ENCODE measurements at regions not wholly inside any gene's neighbourhood (a gene's known extent, or its start where the extent isn't known, plus 50 kb on each side); places are given as distances from the start of the nearest gene placed in this dataset.
"Not testable (repeated sequence)": the region's sequence is repeated elsewhere in the genome, so short reads cannot be mapped to it uniquely, and the experiment has no call there.

DNA sequence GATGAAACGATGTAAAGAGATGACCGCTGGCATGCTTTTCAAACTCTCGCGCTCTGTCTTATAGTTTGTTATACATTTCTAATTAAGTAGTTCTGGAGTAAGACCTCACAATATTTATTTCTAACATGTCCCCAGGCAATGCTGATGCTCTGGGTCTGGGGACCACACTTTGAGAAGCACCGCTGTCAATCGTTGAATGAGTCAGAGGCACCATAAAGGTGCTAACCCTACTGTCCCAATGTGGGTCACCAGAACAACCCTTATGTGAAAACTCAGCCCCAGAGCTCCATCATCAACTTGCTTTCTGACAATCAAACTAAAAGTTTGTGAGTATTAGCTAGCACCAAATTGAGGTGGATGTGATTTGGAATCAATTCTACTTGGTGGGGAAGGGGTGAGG, 284.1 kb upstream of the PRKCQ start:
- no peak for DNase-seq

DNA sequence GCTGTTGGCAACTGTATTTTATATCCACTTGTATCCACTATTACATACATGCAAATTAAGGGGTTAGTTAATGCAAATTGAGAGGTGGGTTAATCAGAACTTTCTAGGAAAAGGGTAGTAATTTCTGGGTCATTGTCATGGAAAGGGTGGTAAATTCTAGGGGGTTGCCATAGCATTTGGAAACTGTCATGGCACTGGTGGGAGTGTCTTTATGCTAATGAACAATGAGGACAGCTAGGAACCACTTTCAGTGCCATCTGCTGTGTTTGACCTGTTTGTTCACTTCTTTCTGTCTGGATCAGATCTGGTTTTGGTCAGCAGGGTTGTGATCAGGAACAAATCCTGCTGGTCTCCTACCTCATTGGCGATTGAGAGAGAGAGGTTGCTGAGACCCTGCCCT, 283.3 kb upstream of the PRKCQ start:
- DNase-seq = no peak

DNA sequence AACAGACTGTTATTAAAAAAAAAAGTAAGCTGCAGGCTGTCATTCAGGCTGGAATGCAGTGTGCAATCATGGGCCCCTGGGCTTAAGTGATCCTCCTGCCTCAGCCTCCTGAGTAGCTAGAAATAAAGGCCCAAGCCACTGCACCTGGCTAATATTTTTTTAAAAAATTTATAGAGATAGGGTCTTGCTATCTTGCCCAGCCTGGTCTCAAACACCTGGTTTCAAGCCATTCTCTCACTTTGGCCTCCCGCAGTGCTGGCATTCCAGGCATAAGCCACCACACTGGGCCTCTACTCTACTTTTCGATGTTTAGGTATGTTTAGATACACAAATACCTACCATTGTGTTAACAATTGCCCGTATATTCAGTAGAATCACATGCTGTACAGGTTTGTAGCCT, 270.4 kb upstream of the PRKCQ start:
- no peak for DNase-seq

DNA sequence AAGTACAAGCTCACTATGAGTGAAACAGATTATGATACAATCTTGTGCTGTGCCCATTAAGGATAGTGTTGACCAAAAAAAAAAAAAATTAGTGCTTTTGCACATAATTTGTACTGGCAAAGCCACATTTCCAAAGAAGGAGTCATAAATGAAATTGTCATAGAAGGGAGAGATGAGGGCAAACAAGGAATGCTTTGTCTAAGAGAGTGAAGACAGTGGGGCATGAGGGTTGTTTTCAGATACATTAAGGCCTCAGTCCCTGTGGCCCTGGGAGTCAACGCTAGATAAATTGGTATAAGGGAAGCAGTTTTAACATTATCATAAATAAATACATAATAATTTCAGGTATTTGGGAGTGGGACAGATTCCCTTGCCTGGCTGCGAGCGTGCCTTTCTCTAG, 267.5 kb upstream of the PRKCQ start:
- no peak for DNase-seq

DNA sequence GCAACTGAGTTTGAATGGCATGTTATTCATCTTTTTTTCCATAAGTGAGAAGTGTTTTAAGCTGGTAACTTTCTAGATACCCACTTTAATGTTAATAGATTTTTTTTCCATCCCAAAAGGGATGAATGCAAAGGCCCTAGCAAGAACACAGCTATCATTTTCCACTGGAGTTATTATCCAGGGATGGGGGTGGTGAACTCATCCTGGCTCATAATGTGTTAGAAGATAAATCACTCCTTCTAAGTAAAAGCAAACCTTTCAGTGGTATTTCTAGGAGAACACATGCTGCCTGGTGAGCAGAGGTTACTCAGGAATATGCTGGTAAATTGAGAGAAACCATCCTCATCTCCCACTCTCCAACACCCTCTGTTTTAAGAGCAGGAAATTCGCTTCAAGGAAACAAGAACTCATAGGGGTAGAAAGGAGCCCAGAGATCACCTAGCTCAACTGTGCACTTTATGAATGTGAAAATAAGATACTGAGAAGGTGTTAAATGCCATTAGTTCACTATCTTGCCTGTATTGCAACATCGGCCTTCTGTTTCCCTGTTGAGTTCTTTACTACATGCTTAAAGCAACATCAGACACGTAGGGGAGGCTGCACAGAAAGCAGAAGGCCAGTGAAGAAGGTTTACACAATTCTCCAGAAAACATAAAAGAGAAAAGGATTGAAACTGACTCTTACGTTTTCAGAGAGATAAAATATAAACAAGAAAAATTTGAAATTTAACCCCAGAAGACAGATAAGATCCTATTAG, 264.0 kb upstream of the PRKCQ start:
- DNase-seq = no peak

DNA sequence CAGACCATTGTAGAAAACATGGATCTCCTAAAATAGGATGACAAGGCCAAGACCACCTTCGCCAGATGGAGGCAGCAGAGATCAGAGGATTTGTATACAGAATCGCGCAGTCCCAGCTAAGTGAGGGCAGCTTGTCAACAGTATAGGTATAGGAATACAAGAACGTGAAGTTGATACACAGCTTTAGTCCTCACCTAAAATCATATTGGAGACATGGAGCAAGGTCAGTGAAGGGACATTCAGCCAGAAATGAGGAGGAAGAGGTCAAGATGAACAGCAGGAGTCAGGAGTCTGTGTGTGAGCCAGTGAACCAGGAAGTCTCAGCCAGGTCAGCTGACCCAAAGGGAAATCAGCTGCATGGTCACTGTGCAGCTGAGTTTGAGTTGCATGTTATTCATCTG, 263.4 kb upstream of the PRKCQ start:
- no peak for DNase-seq

DNA sequence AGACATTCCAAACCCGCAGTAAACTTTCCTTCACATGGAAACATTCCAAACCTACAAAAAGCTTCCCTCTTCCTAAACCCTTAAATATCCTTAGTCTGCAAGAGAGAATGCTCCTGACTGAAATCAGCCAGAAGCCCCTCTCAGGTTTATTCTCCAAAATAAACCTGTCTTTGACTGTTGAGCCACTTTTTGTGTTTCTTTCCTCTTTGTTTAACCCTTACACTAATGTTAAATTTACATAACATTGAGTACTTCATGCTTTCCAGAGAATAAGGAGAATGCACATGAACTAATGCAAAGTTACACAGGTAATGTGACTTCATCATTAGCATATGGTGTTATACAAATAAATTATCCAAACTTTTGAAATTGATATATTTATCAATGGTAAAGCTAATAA, 262.6 kb upstream of the PRKCQ start:
- no peak for DNase-seq

DNA sequence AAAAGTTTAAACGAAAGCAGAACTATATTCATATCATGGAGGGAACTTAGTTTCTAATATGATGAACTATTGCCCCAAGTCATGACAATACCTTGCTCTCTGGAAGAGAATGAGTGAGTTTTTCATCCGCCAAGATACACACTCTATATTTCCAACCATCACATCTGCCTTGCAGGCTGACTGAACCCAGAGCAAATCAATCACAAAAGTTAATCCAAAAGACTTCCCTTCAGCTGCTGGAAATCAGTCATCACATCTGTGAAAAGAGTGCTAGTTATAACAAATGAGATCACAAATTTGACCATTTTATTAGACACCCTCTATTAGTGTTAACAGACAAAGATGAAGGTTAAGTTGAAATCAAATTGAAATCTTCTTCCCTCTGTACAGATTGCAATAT, 261.7 kb upstream of the PRKCQ start:
- no peak for DNase-seq

DNA sequence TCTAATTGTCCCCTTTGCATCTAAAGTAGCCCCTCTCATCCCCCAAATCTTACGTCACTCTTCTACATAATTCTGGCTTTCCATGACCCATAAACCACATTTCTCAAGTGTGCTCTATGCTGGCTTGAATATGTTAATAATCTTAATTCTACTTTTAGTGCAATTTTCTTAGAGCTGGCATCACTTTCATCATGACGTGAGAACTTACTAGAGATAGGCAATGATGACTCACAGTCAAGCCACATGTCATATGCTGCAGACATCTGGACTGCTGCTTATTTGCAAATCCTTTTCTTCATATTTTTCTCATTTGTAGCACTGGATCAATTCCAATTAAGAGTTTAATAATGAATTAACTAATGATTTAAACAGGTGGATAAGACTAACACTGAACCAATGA, 260.7 kb upstream of the PRKCQ start:
- DNase-seq = no peak

DNA sequence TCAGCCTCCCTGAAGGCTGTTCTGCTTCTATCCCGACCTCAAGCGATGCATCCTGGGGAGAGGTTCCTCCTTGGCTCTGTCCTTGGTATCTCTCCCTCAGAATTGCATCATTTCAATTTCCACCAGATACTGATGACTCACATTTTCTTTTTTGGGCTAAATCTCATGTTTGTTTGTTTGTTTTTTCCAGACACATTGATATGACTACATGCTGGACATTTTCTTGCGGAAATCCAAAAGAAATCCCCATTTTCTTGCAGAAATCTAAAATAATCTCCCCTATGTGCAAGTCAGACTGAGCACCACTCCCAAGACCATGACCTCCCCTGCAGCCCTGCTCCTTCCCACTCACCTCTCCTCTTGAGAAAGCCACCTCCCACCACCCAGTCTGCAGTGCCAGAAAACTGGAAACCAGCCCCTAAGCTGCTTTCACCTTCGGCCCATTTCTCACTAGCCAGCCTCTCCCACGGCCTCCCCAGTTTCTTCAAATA, 260.2 kb upstream of the PRKCQ start:
- no peak for DNase-seq

DNA sequence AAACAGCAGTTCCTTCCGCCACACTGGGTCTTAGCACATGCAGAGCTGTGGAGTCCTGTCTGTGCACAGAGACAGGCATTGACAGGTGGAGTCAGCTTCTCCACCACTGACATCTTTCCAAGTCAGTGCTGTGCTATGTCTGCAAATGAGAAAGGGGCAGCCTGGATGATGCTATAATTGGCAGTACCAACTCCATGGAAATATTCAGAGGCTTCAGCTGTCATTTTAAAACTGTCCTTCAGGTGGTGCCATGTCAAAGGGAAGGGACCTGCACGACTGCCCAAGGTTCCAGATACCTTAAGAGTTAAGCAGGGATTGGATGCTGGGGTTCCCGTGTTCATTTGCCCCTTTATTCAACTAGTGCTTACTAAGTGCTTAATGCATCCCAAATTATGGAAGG, 258.0 kb upstream of the PRKCQ start:
- peak; percentile 11 for DNase-seq

DNA sequence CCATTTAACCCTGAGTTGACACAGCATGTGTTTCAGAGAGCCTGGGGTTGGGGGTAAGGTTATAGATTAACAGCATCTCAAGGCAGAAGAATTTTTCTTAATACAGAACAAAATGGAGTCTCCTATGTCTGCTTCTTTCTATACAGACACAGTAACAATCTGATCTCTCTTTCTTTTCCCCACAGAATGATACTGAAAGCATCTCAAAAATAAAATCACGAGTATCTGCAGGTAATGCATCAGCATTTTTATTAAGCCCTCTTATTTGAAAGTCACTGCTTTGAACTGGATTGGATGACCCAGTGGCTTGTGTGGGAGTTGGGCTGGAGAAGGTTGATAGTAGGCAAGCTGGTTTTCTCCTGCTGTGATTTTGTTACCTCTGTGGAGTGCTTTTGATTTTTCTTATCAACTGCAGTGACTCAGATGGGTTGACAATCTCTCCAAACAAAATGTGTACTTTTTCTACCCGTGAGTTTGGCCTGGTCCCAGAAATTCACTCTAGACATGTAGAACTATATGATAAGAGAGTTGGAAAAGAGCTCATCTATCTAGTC, 253.5 kb upstream of the PRKCQ start:
- no peak for DNase-seq

DNA sequence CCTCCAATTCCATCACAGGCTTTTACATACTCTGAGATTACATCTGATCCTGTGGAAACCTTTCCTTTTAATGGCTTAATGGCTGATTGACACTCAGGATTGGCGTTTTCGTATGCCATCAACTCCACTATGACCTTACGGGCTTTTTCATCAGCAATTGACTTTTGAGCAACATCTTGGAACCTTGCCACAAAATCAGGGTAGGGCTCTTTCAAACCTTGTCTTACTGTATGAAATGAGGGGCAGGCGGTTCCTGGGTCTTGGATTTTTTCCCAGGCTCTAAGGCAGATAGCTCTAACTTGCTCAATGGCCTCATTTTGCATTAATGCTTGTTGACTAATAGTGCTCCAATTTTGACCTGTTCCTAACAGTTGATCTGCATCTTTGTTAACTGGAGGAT, 250.9 kb upstream of the PRKCQ start:
- not testable (repeated sequence) for DNase-seq

DNA sequence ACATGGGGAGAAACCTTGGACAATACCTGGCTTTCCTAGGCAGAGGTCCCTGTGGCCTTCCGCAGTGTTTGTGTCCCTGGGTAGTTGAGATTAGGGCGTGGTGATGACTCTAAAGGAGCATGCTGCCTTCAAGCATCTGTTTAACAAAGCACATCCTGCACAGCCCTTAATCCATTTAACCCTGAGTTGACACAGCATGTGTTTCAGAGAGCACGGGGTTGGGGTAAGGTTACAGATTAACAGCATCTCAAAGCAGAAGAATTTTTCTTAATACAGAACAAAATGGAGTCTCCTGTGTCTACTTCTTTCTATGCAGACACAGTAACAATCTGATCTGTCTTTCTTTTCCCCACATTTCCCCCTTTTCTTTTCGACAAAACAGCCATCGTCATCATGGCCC, 244.7 kb upstream of the PRKCQ start:
- not testable (repeated sequence) for DNase-seq

DNA sequence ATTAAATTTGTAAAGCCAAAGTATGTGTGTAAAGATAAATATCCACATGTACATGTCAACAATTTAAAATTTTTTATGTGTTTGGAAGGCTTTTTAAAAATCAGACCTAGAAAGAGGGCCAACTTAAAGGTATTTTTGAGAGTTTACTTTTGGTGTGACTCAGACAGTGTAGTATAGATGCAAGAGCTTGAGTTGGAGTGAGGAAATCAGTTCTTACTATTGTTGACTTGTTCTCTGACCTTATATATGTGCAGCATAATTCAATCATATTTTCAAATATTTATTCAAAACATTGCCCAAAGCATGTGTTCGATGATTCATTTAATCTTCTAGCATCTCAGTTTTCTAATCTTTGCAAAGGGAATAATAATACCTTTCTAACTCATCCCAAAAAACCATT, 243.7 kb upstream of the PRKCQ start:
- DNase-seq = no peak

DNA sequence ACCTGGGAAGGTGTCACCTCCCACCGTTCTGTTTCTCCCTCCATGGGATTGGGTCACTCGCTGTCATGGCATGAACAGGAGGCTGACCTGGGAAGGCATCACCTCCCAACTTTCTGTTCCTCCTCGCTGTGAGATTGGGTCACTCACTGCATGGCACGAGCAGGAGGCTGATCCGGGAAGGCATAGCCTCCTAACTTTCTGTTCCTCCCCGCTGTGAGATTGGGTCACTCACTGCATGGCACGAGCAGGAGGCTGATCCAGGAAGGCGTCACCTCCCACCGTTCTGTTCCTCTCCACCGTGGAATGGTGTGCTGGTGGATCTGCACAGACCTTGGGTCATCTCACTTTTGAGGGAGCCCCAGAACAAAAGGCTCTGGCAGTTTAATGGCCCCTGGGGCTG, 239.2 kb upstream of the PRKCQ start:
- no peak for DNase-seq

DNA sequence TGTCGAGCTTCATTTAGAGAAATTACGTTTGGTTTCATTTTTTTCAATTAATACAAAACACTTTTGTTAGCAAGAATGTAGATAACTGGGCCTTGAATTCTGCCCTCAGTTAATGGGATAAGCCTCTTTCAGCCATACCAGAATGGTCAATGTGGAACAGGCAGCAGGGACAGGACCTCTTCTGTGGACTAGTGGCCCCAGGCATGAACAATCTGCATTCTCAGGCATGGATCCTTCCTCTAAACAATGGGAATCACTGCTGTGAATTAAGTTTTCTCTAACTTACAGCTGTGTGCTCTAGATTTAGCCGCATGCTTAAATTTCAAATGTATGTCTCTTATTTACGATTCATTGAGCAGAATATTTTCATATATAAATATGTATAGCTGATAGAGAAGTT, 237.7 kb upstream of the PRKCQ start:
- no peak for DNase-seq

DNA sequence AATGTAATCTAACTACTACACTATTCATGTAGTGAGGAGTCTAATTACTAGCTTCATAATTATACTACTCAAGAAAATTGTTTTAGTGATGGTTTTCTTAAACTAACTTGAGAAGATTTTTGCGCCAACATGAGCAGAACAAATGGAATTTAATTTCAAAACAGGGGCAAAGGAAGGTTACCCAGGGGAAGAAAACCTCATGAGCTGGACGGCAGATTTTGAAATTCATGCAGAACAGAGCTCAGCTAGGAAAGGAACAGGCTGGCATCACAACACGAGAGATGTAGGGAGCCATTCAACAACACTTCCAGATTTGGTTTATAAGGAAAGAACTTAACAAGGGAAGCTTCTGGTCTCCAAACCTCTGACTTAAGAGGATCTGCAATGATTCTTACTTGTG, 235.3 kb upstream of the PRKCQ start:
- no peak for DNase-seq

DNA sequence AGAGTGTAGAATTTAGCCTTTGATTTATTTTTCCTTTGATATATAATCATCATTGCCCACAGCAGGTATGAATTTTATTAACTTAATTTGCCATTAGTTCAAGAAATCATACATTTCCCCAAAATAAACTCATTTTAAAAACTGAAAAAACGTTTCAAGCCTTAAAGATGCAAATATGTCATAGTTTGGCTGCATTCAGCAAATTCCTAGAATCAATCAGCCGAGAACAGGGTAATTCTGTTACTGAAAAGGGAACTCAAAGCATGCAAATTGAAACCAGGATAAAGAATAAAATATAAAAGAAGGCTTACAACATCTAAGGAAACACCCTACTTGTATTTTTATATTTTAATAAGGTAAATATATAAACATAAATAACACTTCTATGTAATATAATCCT, 233.8 kb upstream of the PRKCQ start:
- no peak for DNase-seq

DNA sequence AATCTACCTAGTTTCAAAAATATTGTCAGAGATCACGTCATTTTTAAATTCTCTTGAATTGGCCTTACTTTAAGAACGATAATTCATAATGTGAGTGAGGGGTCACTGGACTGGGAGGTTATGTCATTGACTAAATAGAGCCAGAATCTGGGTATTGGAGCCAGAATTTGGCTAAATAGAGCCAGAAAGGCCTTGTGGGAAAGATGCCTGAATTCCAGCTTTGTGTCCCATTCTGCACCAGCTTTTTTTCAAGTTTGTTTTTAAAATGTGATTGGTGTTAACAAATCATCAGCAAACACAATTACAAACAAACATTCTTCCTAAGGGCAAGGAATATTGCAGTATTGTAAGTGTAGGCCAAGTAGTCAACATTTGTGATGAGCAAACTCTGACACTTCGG, 233.2 kb upstream of the PRKCQ start:
- no peak for DNase-seq

DNA sequence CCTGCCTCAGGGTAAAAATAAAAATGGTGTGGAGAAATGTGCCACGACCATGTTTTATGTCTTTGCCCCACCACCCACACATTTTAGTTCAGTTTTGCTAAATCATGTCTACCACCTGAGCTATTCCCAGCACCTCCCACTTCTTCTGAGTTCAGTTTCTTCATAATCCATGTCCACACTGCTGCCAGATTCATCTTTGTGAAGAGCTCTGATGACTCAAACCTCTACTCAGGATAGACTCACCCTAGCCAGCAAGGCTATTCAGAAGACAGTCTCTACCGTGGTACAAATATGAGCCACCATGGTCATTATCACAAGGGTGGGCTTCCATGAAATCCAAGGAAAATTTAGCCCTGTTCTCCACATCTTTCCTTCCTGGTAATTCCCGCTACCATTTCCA, 231.1 kb upstream of the PRKCQ start:
- no peak for DNase-seq

DNA sequence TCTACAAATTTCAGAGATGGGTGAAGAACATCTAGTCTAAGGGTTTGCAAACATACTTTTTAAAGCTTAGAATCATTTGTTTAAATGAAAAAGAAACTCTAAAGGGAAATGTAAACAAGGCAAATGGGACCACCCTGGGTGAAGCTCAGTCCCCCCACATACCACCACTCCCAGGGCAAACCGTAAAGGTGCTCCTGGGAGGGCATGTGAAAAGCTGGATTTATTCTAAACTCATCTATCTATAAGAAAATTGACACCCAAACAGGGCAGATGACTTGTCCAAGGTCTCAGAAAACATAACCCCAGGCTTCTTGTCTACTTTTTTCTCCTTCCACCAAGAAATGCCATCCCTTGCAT, 223.3 kb upstream of the PRKCQ start:
- DNase-seq = no peak

DNA sequence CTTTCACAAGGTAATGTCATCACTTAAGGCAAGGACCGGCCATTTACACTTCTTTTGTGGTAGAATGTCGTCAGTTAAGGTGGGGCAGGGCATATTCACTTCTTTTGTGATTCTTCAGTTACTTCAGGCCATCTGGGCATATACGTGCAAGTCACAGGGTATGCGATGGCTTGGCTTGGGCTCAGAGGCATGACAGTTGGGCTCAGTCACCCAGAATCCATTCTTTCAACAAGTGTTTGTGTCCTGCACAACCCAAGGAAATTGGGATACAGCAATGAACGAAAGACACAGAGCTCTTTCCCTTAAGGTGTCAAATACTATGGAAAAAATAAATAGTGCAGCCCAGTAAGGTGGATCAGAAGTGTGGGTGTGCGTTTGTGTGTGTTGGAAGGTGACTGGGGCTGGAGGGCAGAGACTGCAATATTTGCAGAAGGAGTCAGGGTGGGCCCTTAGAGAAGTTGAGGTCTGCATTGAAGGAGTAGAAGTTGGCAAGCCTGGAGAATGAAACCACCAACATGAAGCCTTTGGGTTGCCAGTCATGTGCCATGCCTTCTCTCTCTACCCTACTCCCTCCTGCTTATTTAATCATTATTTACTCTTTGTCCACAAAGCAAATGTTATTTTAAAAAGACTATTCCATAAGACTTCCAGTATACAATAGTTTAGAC, 222.8 kb upstream of the PRKCQ start:
- DNase-seq = no peak

DNA sequence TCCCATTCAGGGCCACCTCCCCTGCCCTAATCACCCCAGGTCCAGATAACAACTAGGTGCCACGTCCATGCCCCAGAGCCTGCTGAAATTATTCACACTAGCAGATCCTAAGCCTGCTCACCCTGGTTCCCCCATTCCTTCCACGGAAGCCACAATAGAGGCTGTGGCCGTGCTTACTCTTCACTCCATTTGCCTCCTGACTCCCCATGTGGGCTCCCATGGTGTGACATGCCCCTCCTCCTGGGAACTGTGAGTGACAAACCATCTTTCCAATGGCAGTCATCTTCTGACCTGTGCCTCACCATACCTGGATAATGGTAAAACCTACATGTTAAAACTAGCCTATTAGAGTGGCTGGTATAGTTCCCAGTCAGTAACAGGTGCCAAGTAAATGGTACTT, 216.2 kb upstream of the PRKCQ start:
- DNase-seq = no peak

DNA sequence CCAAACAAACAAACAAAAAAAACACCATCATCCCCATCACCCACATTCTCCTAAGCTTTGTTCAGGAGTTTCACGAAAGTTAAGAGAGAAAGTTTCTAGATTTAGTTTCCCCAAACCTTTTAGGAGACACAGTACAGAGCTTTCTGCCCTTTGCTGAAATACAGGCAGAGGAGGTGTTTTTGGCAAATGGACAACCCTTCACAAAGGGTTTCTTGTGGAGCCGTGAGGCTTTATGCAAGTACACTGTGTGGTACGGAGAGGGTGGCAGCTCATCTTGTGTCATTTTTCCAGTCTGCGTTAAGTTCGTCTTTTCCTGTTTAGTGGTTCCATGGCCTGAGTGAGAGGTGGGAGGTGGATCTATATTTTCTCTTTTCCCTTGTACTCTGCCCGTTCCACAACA, 215.5 kb upstream of the PRKCQ start:
- DNase-seq = no peak
